NCI-H748 (cell line): ENCODE measurements at regions not wholly inside any gene's neighbourhood (a gene's known extent, or its start where the extent isn't known, plus 50 kb on each side); places are given as distances from the start of the nearest gene placed in this dataset.

Source experiments
- DNase-seq: peaks from one replicate; lab custom pipeline; 2025; ENCODE audit not compliant: unreplicated experiment; lab: John Stamatoyannopoulos, UW

DNA sequence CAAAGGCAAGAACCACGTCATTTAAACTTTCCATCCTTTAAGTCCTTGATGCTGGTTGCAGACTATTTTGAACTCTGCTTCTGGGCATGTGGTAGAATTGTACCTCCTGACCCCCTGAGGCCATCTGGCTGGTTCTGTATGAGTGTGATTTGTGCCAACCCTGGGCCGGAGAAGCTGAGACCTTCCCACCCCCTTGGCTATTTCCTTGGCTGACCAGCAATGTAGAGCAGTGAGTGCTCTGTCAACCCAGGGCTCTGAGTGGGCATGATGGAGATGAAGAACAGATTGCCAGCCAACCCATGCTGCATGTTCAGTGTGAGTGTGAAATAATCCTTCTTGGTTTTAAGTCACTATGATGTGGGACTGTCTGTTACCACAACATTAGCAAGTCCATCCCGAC lies 82.1 kb upstream of the RASGRP1 start:
- no peak for DNase-seq

DNA sequence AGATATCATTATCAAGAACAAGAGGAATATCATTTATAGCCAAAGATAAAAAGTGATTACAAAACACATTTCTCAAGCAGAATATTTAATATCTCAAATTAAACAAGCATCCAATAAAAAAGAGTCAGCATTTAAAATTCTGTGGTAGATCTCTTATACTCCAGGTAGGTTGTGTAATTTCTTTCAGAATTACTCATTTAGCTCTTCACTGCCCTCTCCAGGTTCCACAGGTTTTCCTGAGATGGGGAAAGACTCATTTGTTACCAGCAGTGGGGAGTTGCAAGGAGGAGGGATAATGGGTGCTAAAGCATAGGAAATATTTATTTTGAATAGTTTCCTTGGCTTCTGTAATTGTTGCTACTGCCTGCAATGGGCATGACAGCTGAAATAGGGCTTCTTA lies 83.1 kb upstream of the RASGRP1 start:
- DNase-seq = no peak

DNA sequence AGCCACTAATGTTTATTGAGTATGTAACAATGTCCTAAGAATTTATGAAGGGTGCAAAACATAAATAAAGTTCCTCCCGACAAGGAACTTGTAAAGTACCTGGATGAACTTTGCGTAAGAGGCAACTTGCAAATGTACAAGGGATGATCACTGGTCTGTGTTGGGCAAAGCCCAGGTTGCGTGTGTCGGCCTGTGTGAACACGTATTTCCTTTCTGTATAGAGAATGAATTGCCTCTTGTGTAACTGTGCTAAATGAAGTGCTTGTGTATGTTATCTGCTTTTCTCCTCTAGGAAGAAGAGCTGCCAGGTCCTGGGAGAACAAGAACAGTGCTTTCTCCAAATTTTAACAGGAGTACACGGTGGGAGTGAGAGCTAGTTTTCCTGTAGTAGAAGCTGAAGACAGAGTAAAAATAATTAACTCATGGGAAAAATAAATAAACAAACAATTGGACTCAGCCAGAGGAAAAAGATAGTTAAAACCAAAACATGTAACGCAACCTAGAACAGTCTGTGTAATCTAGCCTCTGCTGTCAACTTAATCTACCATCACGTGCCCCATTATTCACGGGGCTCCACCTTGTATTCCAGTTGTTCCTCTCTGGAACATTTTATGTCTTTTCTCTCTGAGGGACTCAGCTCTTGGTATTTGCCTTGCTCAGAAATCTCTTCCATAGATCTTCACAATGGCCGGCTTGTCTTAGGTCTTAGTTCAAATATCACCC lies 83.7 kb upstream of the RASGRP1 start:
- DNase-seq = no peak

DNA sequence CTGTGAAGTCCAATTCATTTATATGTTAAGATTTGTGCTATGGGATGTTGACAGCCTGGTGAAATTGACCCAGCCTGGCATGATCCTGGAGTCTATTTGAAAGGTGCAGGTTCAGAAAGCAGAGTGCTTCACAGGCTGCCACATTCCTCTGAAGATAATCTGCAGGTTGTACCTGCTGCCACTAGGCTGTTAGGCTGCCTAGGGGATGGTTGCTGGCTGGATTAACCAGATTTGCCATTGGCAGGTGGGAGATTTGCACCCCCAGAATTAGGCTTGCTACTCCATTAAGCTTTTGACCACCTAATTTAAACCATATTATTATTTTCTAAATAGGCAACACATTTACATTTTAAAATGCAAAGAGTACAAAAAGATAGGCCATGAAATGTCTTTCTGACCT lies 85.8 kb upstream of the RASGRP1 start:
- no peak for DNase-seq

DNA sequence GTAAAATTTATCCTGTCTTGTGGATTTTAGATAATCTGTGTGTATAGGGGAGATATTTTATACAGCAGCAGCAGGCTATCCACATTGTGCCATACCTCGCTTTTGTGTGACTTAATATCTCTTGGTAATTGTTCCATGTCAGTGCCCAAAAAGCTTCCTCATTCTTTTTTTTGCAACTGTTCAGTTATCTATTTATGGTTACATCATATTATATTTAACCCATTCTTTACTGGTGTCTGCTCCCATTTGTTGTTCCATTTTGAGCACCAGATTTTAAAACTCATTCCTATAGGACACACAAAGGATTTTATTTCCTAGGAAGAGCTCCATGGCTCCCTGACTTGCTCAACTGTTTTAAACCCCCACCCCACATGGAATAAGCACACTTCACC lies 86.3 kb upstream of the RASGRP1 start:
- DNase-seq = no peak

DNA sequence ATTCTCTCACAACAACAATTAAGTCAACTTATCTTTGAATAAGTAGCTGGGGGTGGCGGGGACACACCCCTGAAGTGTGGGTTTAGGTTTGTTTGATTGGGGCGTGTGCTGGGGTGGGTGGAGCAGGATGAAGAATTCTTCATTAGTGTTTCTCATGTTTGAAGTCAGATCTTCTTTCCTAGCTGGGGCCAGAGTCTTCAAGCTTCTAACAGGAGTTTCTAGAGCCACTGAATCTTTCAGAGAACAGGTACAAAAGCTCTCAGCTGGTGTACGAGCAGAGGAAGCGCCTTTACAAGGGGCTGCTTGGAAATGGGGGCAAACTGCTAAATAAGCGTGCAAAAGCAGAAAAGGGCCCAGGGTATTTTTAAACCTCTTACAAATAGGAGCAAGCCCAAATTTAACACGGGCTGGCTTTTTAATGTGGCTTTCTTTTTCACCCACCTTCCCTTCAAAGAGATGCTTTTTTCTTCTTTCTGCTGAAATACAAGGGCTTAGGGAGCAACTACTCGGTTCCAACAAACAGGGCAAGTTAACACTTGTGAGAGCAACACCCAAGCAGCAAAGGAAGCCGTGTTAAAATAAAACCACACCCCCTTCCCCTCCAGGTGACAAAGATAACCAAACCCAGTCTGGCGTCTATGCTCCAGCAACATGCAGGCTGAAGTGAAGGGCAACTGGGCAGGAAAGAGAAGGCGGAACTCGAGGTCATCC lies 86.9 kb upstream of the RASGRP1 start:
- DNase-seq = no peak

DNA sequence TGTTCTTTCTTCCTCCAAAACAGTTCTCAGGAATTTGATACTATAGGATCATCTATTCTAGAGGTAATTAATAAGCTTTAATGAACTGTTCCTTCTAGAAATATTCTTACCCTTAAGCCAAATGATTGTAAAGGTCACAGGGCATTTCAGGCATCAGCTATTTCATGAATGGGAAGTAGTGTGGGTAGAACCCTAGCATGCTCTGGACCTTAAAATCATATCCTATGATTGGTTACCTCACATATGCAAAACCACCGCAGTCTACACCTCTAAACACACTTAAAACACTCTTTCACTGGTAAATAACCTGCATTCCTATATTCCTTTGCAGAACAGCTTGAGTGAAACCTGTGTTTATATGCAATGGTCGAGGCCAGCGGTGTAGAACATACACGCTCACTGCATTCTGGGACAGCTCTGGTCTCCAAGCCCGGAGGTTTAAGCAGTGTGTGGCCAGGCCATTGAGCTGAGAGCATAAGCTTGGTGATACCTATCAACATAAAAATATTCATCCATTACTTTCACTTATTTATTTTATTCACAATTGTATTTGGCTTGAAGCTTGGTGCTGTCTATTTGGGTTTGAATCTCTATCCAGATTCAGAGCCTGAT lies 87.7 kb upstream of the RASGRP1 start:
- no peak for DNase-seq

DNA sequence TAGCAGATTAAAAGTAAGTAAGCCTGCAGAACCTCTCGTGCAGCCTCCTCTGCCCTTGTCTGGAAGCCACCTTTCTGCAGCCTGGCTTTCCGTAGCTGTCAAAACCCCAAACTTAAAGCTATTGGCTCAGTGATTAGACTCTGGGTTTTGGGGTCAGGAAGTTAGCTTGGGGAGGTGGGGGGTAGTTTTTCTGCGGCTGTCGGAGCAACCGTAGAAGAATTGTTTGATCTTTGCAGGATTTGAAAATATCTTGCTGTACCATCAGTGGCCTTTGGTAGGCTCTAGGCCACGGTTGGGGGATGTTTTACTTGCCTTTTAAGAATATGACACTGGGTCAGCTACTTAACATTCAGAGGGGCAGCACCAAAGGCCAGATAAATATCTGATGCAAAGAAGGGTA lies 88.4 kb upstream of the RASGRP1 start:
- DNase-seq = no peak

DNA sequence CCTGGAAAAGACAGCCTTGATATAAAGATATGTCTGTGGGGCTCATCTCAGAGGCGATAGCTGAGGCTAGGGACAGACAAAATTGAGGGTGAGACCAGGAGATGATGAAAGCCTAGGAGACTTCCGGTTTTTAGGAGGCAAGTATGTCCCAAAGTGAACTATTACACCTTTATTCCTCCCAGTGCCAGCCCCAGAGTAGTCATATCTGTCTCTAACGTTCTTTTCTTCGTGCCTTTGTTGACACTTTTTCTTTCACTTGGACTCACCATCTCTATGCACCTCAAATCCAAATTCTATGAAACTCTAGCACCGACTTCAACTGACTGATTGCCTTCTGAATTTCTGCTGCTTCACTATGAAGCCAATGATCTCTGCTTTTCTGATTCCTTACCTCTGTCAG lies 93.8 kb upstream of the RASGRP1 start:
- no peak for DNase-seq

DNA sequence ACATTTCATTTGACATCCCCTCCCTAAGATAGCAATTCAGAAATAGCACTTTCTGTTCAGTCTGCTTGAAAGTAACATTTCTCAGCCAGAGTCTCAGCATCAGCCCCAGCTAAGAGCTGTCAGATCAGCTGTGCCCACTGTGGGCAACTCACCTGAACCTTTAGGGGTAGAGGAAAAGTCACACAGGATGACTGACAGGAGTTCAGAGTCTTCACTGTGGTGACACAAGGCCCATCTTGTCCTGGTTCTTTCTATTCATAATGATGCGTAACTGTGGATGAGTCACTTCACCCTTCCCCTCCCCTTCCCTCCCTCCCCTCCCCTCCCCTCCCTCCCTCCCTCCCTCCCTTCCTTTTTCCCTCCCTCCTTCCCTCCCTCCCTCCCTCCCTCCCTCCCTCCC lies 96.1 kb upstream of the RASGRP1 start:
- DNase-seq = no peak

DNA sequence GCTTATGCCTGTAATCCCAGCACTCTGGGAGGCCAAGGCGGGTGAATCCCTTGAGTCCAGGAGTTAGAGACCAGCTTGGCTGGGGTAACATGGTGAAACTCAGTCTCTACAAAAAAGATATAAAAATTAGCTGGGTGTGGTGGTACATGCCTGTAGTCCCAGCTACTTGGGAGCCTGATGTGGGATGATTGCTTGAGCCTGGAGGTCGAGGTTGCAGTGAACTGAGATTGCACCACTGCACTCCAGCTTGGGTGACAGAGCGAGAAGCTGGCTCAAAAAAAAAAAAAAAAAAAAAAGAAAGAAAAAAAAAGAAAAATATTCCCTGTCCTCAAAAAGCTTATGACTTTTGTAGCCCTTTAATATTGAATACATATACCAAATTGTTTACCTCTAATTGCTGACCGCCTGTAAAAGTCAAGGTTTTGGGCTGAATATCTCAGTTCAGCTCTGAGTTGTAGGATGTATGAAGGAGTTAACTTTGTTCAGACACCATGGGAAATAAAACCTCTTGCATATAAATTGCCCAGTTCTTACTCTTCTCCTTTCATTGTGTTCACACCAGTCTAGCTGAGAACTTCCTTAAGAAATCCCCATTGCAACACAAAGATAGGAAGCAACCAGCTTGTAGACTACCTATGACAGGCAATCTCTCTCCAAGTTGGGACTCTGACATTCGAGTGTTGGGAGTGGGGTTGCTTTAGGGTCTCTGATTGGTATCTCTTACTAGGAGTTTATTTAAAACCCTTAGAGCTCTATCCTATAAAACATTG lies 97.6 kb upstream of the RASGRP1 start:
- no peak for DNase-seq

DNA sequence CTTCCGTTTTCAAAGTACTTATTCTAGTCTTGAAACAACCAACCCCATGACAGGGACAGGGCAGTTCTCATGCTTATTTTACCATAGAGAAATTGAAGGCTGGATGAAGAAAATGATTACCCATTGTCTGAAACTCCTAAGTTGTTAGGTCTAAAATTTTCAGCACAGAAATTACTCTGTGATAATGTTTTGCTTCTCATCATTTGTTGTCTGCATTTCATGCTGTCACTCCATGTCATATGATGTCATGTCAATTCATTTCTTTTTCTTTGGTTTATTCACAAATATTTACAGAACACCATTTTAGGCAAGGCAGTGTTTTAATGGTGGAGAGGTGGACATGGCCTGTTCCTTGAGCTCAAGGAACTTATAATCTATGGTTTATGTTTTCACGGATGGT lies 98.2 kb upstream of the RASGRP1 start:
- no peak for DNase-seq

DNA sequence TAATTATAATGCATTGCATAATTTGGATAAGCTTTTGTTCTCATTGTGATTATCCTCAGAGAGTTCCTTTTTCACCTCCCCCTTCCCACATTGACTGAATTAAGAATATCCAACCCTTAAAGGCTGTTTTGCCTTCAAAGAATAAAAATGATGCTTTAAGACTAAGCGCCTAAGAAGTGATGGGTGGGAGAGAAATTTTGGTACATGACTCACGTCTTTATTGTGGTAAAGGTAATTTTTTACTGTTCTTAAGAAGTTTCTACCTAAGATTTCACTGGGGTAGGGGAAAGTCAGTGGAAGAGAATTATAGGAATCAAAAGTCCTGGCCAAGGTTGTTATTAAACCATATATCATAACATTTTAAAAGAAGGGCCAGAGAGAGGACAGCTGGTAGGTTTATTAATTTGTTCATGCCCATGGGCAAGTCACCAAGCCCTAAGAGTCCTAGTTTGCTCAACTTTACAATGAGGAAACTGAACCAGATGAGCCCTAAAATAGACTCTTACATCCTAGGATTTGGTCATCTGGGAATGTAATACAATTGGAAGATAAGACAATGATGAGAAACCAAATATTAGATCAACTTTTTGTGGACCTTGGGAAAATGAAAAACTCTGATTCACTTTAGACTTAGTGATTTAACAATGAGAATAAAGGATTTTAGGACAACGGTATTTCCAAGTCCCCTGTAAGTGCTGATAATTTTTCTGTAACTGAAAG lies 101.1 kb upstream of the RASGRP1 start:
- DNase-seq = no peak

DNA sequence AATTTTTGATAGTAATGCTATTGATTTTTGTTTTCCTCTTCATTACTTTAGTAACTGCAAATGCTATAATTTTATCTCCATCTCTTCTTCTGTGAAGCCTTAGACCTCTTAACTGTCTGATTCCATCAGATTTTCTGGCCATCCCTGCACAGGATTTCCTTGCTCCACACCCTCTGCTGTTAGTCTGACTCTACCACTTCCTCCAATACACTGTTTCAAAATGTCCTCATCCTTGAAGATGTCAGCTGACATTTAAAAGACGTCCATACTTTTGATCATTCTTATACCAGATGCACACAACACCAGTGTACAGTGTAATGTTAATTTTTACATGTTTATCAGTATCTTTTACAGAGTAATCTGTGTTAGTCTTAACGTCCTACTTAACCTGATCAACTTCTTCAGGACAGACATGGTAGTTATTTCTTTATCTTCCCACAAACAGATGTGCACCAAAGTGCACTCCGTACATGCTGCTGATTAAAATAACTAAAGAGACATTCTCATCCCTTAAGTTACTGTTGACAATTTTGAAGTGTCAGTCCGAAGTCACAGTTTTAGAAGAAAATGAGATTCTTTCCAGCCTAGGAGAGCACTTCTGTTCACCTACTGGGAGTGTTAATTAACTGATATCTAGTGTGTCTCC lies 102.4 kb upstream of the RASGRP1 start:
- no peak for DNase-seq

DNA sequence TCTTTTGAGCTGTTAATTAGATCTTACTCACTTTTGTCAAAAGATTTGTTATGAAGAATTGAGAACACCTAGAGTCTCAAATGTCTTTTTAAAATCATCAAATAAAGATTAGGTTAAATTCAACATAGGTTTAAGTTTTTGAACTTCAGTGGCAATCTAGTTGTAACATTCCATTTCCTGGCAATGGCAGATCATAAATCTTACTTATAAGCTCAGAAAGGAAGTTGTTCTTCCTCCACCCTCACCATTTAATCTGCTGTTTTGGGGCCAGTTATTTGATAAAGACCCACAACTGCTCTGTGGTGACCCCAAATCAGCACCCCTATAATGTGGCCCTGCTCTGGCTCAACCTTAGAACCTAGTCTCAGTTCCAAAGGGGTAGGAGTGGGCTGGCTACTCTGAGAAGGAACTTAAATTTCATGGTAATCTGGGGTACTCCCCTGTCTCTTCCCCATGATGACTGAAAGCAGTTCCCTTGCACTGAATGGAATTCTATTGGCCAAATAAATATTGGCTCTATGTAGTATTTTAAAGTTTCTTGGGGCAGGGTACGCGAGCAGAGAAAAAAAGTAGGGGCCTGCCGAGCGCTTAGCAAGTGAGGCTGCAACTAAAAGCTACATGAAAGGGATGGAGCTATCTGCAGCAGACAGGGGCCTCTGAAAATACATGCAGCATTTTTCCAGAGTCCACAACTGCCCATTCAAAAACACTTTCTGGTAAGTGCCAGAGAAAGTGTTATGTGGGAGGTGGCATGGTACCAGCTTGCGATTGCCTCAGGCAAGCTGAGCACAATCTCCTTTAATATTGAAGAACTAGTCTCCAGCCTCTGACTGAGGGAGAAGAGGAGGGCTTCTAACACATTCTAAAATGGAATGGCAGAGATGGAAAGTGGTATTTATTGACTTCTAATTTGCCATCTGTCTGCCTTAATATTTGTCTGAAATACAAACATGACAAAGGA lies 103.6 kb upstream of the RASGRP1 start:
- no peak for DNase-seq

DNA sequence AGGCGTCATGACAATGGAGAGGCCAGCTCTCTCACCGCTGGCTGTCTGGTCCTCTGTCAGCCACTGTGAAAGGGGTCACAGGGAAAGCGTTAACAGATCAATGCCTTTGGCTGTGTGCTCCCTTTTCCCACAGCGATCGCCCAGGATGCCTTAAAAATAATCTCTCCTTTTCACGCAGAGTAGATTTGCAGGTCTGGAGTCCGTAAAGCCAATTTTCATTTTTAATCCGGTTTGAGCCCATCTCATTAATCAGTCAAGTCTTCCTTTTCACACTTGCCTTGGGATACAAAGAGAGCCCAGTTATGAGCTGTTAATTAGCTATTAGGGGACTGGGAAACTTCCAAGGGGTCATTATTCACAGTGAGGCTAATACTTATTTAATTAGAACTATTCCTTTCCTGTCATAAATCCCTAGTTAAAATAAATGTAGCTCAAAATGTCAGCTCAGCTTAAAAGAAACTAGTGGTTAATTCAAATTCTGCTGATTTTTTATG lies 104.3 kb upstream of the RASGRP1 start:
- DNase-seq = no peak

DNA sequence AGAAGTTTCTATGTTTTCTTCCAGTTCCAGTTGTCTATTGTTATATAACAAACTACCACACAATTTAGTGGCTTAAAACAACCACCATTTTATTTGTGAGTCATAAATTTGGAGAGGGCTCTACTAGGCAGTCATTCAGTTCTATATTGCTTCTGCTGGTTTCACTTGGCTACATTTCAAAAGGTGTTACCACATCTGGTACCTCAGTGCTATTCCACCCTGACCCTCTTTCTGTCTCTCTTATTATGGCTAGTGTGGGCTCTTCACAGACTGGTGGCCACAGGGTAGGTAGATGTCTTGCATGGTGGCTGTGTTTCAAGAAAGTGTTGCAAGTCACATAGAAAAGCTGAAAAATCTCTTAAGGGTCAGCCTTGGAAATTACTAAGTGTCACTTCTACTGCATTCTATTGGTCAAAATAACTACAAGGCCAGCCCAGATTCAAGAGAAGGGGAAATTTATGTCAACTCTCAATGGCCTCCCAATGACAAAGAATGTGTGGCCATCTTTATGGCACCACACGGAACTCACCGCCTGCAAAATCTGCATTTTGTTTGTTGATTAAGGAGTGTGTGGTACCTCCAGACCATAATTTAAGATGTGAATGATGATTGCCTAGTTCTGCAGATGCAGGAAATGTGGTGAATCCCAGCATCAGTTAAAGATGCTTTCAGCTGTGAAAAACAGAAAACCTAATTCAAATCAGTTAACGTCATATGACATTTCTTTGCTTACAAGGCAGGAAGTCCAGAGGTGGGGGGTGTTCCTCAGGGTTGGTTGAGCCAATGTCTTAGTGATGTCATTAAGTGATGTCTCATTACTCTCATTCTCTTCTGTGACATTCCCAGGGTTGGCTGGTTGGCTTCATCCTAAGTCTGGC lies 105.8 kb upstream of the RASGRP1 start:
- DNase-seq = no peak

DNA sequence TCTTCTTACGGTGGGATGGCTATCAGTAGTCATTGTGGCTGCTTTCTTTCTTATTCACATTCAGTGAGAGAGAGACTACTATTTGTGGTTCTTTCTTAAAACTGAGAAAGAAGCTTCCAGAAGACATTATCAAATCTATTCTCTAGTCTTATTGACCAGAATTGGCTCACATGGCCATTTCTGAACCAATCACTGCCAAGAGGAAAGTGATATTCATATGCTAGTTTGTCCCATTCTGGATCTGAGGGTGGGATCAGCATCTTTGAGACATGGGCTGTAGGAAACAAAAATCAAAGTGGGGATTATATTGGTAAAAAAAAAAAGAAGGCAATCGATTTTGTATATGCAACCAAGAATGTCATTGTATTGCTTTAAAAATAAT lies 106.4 kb upstream of the RASGRP1 start:
- no peak for DNase-seq
